ENCODE measurements at regions not wholly inside any gene's neighbourhood (a gene's known extent, or its start where the extent isn't known, plus 50 kb on each side); places are given as distances from the start of the nearest gene placed in this dataset.

DNA sequence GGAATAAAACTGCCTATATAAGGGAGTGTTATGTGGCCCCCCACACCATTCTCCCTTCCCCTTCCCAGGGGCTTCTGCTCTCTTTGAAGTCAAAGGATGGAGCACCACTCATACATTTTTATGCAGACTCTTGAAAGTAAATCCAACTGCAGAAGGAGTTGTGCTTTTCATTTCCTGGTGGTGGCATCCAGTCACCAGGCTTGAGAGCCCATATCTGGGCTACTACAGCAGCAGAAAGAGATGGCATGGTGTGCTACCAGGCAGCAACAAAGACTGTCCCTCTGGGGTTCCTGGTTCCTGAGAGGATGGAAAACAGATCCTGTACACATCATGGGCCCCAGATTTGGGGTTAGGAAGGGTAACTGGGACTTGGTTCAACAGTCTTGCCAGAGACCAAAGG, 226.4 kb downstream of the CLIC5 start:
- no peak for DNase-seq

DNA sequence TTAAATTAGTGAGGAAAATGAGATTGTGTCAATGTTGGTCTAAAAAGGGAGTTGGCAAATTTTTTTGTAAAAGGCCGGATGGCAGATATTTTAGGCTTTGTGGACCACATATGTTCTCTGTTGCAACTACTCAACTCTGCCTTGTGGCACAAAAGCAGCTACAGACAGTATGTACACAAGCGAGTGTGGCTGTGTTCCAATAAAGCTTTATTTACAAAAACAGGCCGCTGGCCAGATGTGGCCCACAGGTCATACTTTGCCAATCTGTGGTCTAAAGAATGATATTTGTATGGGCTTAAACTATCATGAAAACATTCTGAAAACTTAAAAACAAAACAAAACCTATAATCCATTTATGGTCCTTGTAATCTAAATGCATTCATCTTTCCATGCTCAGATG, 228.3 kb downstream of the CLIC5 start:
- DNase-seq, result no peak

DNA sequence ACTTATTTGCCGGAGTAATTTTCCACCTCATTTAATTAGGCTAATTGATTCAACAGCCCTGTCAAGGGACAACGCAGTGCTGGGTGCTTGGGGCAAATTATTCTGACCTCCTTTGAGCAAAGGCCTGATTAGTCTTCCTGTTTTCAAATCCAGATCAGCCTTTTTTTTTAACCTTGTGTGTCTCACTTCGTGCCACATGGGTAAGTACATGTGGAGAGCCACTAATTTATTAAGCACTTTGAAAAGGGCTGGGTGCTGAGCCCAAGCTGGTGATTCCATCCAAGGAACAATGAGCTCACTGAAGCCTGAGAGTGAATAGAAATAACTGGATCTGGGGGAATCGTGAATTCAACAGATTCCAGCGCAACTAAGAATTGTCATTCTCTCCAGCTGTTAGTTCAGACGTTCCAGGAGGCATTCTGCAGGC, 229.3 kb downstream of the CLIC5 start:
- no peak for DNase-seq

DNA sequence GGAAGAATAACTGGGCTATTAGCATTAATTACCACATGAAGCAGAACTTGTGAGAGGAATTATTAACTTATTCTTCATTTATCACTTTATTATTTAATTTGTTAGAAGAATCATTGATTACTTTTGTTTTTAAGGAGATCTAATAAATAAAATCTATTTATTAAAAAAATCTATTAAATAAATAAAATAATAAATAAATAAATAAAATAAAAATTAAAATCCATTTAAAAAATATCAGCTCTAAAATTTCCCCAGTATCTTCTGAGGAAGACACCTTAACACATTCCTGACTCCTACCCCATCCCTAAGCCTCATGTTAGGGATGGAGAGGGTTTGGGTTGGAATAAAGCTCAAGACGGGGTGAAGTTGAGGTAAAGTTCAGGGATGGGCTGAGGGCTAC, 231.4 kb downstream of the CLIC5 start:
- no peak for DNase-seq

DNA sequence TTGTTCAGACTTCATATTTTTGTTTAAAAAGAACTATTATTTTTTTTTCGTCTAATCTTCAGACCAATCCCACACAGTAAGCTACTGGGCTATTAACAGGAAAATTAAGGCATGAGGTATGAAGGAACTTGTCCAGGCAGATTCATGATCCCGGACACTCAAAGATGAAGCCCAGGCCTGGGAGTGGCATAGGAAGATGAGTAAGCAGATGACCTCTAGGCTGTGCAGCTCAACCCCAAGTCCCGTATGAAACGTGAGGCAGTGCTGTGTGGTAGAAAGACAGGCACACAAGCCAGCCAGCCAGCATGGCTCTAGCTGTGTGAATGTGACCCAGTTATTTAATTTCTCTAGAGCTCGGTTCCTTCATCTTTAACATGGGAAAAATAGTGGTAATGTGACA, 231.9 kb downstream of the CLIC5 start:
- DNase-seq, result no peak

DNA sequence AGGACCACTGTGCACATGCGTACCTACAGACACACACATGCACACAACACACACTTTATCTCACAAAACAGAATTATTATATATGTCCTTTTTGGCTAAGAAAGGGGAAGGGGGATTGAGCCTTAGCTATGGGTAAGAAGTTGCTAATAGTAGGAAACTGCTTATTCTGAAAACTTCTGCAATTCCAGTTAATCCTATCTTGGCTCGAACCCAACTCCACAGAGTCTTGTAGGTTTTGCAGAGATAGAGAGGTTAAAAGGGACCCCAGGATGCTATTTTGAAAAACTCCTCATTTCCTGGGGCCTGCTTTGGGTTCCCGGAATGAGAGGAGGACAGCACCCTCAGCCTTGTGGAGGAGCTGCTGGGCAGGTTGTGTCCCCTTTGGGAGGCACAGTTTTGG, 233.8 kb downstream of the CLIC5 start:
- DNase-seq, result no peak

DNA sequence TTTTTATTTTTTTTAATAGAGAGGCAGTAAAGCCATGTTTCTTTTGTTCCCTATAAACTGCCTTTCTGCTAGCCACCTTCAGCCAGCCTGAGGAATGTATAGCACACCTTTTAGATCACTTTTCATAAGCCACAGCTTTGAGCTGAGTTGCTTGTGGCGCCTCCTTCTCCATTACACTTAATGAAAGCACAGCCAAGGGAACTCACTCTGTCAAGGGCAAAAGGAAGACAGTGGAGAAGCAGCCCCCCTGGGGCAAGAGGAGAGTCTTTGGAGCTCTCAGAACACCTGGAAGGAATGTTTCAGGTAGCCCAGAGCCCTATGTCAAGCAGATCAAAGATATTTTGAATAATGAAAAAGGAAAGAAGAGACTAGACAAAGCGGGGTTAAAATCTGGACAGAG, 235.1 kb downstream of the CLIC5 start:
- no peak for DNase-seq

DNA sequence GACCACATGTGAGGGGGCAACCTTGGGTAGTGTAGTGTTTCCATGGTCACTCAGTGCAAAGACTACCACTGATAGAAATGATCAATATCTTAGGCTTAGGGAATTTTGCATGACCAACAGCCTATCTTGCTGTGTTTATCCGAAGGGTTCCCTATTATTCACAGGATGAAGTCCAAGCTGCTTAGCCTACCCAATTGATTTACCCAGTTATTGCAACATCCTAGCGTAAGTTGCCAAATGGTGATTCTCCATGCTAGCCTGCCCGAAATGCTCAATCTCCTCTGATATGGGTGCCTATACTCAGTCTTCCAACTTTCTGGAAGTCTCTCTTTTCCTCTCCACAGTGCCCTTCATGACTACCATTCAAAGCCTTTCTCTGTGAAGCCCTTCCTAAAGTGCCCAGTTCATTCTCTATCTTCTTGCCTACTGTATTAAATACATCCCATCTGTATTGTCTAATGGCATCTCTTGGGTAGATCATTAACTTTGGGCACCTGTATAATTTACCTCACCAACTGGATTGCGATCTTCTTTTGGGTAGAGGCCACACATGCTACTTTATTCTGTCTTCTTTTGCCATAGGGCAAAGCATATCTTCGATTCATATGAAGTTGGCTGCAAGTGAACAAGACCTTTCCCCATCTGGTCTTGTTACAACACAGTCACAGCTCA, 240.5 kb downstream of the CLIC5 start:
- no peak for DNase-seq

DNA sequence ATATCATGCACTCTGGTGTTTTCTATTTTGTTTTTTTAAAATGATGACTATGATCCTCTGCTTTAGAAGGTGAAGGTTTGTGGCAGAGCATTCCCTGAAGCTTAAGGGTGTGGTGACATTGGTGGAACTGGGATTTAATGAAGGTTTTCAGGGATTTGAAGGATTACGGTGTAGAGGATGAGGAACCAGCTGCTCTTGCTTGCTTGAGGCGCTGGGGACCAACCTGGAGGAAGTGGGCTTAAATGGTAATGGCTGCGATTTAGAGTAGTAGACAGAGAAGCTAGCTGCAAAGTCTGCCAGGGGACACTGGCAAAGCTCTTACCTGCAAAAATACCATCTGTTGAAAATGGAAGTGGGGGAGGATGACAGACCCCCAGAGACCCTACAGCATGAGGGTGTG, 241.8 kb downstream of the CLIC5 start:
- DNase-seq, result no peak

DNA sequence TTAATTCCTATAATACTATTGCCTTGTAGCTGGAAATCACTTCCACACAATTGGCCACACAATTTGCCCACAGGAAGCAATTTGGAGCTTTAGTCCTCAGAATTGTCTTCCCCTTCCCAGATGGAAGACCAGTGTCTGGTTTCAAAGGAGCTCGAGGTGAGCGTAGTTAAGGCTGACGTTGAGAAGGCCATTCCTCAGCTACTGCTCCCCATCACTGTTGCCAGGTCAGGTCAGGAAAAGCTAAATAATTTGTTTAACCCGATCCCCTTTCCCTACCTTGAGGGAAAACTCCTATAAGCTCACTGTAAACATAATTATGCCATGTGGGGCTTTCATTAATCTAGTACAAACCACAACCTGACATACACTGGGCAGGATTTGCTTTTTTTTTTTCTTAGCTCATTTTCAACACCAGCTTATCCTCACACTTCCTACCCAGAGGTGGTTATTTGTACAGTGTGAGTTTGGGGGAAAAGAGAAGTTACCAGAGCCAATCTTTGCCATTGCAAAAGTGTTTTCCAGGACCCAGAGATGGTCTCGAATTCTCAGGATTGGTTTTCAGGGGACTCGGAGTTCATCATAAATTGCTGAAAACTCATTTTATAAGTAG, 242.7 kb downstream of the CLIC5 start:
- no peak for DNase-seq

DNA sequence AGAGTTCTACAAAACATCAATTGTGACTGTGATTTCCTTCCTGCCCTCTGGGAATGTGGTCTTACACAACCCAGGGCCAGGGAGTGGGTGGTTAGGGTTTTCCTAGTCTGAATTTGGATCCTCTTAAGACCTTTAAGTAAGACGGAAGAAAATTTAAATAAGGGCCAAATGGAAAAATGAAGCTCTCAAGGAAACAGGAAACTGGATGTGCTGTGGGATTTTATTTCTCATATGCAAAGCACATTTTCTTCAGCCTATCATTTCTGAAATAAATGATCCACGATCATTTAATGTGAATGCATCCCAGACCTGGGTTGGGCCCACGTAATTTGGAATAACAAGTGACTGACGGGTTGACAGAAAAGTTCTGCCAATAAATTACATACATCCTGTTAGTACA, 243.6 kb downstream of the CLIC5 start:
- no peak for DNase-seq

DNA sequence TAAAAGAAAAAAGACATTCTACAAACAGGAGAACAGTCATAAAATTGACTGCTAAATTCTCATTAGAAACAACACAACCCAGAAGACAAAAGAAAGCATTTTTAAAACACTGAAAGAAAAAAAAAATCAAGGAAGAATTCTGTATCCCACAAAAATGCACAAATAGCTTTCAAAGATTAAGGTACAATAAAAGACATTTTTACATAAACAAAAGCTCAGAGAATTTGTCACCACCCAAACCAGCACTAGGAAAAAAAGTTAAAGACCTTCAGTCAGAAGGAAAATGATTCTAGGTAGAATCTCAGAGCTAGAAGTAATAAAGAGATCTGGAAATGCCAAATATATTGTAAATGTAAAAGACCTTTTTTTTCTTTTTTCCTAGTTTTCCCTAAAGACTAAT, 252.4 kb downstream of the CLIC5 start:
- no peak for DNase-seq

DNA sequence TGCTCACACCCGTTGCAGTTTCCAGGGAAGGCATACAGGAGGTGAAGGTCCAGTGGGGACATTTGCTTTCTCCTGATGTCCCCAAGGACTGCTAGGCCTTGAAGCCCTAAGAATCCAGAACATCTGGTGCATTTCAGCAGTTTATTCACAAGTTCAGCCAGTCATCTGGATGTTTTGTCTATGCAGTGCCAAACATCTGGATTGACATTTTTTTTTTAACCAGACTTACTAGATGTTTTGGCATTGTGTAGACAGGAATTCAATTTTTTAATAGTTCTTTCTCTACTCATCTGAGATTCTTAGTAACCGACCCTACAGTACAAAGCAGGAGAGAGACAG, 256.2 kb downstream of the CLIC5 start:
- DNase-seq, result no peak

DNA sequence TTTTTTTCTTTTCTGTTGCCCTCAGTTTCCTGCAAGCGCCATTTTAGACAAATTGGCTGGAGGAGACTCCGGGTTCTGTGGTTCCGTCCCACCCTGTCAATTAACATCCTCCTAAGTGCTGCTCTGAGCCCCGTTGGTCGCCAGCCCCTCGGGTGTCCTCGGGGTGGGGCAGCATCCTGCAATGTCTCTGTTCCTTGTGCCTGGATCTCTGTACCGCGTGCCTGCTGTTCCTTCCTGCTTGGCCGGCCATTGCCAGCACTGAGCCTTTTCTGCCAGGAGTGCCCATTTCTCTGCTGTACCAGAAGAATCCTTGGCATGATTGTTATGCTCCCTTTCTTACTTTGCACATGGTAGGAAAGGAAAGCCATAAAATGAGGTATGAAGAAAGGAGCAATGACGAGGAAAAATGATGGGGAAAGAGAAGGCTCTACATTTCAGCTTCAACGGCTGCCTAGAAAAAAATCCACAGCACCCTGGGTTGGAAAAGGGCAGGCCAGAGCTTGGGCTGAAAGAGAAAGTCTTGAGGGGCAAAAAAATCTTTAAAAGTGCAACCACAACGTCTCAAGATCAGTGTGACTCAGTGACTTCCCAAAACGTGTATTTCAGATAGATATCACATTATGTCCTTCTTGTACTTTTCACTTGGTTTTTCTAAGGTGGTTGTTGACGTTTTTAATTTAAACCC, 256.7 kb downstream of the CLIC5 start:
- no peak for DNase-seq

DNA sequence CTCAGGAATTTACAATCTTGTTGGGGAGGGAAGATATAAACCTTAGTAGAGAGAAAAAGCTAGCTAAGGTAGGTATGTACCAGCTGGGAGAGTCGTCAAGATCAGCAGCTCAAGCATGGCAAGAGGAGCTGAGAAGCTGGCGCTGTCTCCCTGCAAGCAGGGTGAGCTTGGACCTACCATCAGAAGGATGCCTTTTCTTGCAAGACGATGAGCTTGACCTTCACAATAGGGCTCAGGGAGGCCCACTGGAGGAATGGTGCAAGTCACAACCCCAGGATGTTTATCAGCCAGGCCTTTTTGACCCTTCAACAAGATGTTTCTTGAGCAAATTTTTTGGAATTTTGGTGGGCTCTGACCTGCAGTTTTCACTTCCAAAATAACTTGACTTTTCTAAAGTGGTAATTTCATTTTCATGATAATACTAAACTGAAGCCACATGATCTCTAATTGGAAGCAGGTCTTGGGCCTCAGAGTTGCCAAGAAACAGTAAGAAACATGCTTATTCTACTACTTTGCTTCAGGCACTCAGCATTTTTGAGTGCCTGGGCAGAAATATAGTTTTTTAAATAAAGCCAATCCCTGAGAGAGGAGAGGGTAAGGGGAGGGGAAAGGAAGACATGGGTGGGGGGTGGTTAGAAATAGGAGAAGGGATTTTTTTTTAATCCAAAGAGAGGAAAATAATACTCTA, 258.1 kb downstream of the CLIC5 start:
- DNase-seq, result no peak

DNA sequence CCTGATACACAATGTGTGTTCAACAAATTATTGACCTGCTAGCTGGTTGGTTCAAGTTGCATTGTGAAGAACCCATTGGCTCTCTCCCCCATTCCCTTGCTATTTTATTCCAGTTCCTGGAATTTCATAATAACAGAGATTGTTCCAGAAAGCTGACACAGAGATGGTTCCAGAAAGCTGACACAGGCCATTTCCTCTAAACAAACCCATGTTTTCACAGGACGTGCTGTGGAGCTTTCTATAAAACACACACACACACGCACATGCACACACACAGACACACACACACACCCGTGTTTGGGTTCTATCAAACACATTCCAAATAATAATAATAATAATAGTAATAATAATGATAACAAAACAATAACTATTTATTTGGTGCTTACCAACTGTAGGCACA, 259.1 kb downstream of the CLIC5 start:
- no peak for DNase-seq

DNA sequence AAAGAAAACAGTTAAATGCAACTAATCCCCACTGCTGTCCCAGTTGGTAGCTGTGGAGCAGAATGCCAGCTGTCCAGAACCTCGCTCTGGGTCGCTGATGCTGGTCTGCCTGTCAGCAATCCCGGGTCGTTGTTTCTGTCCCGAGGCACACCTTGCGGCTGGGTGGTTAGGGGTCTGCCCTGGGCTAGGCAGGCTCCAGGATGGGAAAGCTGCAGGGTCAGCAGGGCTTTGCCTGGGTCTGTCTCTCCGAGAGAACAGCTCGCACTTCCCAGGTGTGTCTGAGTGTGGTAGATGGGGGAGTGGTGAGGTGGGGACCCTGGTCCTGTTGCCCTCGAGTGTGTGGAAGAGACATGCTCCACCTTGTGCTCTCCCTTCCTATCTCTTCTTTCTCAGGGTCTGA, 261.2 kb downstream of the CLIC5 start:
- DNase-seq, result no peak

DNA sequence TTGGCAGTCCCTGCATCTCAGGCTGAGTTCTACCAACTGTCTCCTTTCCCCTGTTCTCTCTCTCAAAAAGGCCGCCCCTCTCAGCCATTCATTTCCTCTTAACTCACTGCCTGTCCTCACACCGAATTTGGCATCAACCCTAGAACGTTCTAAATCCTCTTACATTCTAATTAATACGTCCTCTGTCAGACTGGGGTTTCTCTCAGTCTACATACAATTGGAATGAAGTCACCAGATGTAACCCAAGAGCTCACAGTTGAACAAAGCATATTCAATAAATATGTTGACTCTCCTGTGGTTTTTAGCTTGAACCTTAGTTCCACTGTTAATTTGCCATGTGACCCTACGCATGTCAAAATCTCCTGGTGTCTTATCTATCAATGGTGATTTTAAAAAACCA, 269.6 kb downstream of the CLIC5 start:
- no peak for DNase-seq

DNA sequence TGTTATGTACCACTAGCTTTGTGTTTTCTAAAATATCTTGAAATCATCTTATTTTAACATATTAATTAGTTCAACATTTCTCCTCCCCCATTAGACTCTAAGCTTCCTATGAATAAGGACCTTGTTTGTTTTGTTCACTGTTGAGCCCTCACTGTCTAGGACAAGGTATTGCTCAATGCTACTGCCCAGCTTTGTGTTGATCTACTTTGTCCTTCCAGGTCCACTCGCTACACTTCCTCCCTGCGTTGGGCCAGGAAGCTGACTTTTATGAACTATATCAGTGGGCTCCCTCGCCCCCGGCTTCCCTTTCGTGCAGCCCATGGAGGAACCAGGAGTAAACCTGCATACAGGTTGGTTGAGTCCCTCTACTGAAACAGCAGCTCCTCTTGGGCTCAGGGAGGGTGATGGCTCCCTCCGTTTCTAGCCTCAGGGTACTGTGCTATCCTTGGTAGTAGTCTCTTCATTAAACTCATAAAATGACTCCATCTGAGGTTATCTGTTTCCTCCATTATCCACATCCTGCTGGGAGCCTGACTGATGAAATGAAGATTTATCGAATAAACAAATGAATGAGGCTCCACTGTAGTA, 272.5 kb downstream of the CLIC5 start:
- no peak for DNase-seq

DNA sequence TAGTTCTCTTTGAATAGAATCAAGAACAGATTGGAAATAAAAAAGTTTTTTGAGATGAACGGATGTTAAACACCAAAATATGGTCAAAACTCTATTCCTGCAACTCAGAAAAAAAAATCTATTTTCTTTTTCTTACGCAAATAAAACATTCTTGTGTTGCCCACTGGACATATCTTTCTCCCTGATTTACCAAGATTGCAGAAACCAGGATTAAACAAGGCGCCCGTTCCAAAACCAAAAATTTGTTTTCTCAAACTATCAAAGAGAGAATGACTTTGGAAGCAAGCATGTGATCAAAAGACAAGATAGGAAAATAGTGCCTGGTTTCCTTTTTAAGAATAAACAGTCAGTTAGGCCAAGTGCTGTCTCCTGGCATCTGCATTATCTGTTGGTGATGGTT, 273.1 kb downstream of the CLIC5 start:
- no peak for DNase-seq

DNA sequence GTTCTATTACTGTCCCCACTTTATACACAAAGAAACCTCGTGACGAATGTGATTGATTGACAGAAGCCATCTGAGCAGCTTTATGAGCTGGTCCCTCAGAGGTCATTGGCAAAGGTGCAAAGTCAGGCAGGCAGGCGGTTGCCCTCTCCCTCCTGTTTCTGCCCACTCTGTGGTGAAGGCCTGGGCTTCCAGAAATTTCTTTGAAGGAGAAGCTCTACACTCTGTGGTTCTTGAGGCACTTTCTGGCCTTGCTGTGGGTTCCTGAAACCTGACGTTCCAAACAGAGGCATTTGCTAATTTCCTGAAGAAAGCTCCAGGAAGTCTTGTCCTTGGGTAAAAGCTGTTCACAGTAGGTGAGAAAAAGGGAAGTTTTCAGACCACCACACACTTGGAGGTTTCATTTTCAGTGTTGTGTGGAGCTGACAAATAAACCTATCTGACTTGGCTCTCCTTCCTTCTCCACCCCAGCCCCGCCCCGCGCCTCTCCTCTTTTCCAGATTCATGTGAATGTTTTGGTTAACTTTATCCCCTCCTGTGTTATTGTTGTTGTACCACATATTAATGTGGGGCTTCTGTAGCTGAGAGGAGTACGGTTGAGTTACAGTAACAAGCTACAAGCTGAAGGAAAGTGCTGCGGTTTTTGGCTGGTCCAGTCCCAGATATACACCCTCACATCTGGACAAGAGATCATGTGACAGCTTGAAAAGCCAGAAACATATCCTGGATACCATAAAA, 274.1 kb downstream of the CLIC5 start:
- DNase-seq, result no peak

DNA sequence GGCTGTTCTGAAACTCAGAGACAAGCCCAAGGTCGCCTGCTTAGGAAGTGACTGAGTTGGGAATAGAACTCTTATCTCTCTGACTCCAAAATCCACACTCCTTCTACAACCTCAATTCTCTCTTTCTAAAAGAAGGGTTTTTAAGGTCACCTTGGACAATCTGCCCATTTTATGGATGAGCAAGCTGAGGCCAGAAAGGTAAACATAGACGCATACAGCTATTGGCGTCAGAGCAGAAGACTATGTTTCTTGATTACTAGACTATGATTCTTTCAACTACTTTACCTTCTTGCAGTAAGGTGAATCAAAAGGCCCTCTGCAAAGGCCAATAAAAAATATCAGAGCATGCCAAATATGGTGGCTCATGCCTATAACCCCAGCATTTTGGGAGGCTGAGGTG, 276.6 kb downstream of the CLIC5 start:
- DNase-seq, result no peak

DNA sequence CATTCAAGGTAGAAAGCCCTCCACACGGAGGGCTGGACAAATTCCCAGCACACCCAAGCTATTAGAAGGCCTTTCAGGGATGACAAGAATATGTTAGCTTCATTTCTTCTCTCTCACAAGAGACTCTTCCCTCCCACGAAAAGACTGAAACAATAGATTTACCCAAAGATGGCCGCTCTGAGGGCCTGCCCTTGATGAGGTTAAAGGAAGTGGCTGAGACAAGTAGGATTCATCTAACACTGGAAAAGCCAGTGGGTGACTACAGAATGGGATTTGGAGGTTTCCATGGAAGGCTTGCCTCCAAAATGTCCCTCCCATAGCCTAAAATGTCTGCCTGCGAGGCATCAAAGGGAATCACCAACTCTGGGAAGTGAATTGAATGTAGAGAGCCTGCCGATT, 277.6 kb downstream of the CLIC5 start:
- DNase-seq, result no peak
